ENCODE measurements at regions not wholly inside any gene's neighbourhood (a gene's known extent, or its start where the extent isn't known, plus 50 kb on each side); places are given as distances from the start of the nearest gene placed in this dataset.

DNA sequence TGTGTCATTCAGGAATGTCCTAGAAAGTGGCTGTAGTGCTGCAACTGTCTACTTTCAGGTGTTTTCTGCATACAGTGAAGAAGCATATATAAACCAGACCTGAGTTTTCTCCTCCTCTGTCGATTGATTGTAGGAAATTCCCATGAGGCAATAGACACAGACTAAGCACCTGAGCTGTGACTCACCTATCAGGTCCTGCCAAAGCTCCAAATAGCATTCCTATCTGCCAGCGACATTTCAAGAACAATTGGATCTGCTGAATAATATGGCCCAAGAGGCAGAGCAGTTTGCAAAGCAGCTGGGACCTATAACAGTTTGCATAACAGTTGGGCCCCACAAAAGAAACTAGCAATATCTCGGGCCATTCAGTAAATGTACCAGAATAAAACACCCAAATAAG, 360.4 kb downstream of the HAO1 start:
- TF ChIP-seq ESRRG (CRISPR knock-in tag; IDR thresholded peaks at IDR 0.05) (no peak), ZFP30 (CRISPR knock-in tag; IDR thresholded peaks at IDR 0.05) (no peak), BACH2 (CRISPR knock-in tag; IDR thresholded peaks at IDR 0.05; ENCODE audit: borderline replicate concordance) (no peak)
- no peak for ATAC-seq

DNA sequence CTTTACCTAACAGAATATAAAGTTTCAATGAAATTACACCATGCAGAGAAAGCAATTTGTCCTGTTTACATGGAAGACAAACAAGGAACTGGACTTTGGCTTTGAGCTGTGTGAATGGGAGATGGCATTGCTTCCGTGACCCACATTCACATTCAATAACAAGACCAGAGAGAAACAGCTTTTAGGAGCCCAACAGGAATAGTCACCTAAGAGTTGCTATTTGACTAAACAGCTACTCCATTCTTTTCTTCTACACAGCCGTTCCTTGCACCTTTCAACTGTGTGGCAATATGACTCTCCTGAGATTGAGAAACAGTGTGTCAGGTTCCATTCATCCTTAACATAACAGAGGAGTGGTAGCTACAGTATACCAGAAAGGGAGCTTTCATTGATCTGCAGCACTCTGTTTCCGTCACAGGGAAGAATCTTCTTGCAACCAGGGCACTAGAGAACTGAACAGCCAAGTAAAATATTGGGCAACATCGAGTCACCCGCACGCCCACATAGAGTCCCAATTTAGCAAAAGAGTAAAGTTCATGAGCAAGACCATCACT, 355.1 kb downstream of the HAO1 start:
- TF ChIP-seq ZFP30 (CRISPR knock-in tag; IDR thresholded peaks at IDR 0.05) (no peak), PPARA (CRISPR knock-in tag; IDR thresholded peaks at IDR 0.05; ENCODE audit: borderline replicate concordance) (no peak), PATZ1 (CRISPR knock-in tag; IDR thresholded peaks at IDR 0.05; ENCODE audit: borderline replicate concordance) (no peak), CSRNP3 (CRISPR knock-in tag; IDR thresholded peaks at IDR 0.05) (no peak), BACH2 (CRISPR knock-in tag; IDR thresholded peaks at IDR 0.05; ENCODE audit: borderline replicate concordance) (no peak), TOX (CRISPR knock-in tag; IDR thresholded peaks at IDR 0.05; ENCODE audit: borderline replicate concordance) (no peak), ZNF8 (CRISPR knock-in tag; IDR thresholded peaks at IDR 0.05) (no peak), TSHZ2 (CRISPR knock-in tag; IDR thresholded peaks at IDR 0.05) (no peak), ZNF565 (CRISPR knock-in tag; conservative IDR thresholded peaks at IDR 0.05; ENCODE audit: low read depth) (no peak), ZFP3 (CRISPR knock-in tag; IDR thresholded peaks at IDR 0.05) (no peak), RARB (CRISPR knock-in tag; IDR thresholded peaks at IDR 0.05) (no peak)
- TF ChIP-seq, protein P1, sequence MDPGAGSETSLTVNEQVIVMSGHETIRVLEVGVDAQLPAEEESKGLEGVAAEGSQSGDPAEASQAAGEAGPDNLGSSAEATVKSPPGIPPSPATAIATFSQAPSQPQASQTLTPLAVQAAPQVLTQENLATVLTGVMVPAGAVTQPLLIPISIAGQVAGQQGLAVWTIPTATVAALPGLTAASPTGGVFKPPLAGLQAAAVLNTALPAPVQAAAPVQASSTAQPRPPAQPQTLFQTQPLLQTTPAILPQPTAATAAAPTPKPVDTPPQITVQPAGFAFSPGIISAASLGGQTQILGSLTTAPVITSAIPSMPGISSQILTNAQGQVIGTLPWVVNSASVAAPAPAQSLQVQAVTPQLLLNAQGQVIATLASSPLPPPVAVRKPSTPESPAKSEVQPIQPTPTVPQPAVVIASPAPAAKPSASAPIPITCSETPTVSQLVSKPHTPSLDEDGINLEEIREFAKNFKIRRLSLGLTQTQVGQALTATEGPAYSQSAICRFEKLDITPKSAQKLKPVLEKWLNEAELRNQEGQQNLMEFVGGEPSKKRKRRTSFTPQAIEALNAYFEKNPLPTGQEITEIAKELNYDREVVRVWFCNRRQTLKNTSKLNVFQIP (CRISPR knock-in tag; IDR thresholded peaks at IDR 0.05; ENCODE audit: borderline replicate concordance, low read depth): no peak
- no peak for ATAC-seq

DNA sequence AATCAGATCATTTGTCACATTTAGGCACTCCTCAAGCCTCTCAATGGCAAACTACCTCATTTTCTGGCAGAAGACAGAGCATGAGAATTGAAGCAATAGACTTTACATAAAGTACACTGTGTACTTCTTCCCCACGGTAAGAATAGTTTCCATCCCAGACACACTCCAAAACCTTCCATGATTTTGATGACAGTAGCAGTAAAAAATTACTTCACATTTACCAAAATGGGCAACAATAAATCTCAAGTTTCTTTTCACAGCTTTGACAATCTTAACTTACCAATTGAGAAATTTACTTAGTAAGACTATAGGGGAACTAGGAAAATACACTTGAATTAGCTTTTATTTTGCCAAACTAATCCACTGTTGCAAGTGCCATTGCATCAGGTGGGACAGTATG, 353.8 kb downstream of the HAO1 start:
- TF ChIP-seq ARNTL (CRISPR knock-in tag; IDR thresholded peaks at IDR 0.05; ENCODE audit: borderline replicate concordance, low read depth) (no peak), SNAI2 (CRISPR knock-in tag; IDR thresholded peaks at IDR 0.05) (no peak), ZFP3 (CRISPR knock-in tag; IDR thresholded peaks at IDR 0.05) (no peak), CSDC2 (CRISPR knock-in tag; IDR thresholded peaks at IDR 0.05) (no peak), TOX (CRISPR knock-in tag; IDR thresholded peaks at IDR 0.05; ENCODE audit: borderline replicate concordance) (no peak), CREB5 (CRISPR knock-in tag; IDR thresholded peaks at IDR 0.05; ENCODE audit: low read depth) (no peak)
- TF ChIP-seq, protein P1 (CRISPR knock-in tag; IDR thresholded peaks at IDR 0.05; ENCODE audit: borderline replicate concordance, low read depth): no peak
- no peak for ATAC-seq

All from SK-N-SH treated with all-trans-retinoic acid at 6 μM for 48 hours (cell line).